RPMI7951 (cell line): ENCODE measurements at regions not wholly inside any gene's neighbourhood (a gene's known extent, or its start where the extent isn't known, plus 50 kb on each side); places are given as distances from the start of the nearest gene placed in this dataset.
A peak's percentile ranks its signal among the peaks of the same experiment; 100 is the strongest.

Experiments
- DNase-seq: peaks from one replicate; pipeline ENCODE4 v3.0.0-alpha.2; 2012; ENCODE audit warnings: low read depth

DNA sequence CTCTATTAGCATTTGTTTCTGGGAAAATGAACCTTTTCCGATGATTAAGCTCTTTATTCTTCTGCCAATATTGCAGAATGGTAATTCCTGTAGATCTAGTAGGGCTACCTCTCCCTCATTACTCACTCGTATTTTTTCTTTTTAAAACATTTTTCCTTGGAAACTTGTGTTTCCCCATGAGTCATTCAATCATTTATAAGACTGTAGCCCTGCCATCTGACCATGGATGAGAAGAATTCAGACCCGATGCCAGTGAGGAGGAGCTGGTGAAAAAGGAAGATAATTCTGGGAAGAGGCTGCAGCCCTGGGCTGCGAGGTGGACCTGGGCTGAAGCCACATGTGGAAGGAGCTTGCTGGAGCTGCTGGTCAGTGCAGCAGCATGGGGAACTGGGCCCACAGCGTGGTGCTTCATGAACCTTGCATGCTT lies 242.8 kb downstream of the KLF6 start:
- DNase-seq: peak; percentile 77

DNA sequence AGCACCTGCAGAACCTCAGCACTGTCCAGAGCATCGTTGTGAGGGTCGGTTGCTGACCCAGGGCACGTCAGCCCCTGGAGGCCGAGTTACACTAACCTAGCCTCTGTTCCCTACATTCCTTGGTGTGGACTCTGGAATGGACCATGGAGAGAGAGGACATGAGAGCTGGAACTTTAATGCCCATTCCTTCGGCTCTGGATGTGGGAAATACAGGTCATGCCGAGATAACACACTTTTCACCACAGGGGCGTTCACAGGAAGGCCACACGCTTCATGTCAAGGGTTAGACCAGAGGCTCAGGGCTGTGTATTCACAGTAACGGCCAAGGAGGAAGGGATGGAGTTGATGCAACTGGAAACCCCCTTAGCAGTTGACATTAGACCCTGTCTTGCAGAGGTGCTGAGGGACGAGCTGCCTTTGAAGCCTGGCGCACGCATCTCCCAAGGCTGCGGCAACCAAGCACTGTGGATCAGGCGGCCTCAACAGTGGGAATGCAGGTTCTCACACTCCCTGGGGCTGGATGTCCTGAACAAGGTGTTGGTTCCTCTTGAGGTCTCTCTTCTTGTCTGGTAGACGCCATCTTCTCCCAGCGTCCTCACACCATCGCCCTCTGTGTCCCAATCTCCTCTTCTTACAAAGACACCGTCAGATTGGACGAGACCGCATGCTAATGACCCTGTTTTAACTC lies 245.2 kb downstream of the KLF6 start:
- DNase-seq: no peak

DNA sequence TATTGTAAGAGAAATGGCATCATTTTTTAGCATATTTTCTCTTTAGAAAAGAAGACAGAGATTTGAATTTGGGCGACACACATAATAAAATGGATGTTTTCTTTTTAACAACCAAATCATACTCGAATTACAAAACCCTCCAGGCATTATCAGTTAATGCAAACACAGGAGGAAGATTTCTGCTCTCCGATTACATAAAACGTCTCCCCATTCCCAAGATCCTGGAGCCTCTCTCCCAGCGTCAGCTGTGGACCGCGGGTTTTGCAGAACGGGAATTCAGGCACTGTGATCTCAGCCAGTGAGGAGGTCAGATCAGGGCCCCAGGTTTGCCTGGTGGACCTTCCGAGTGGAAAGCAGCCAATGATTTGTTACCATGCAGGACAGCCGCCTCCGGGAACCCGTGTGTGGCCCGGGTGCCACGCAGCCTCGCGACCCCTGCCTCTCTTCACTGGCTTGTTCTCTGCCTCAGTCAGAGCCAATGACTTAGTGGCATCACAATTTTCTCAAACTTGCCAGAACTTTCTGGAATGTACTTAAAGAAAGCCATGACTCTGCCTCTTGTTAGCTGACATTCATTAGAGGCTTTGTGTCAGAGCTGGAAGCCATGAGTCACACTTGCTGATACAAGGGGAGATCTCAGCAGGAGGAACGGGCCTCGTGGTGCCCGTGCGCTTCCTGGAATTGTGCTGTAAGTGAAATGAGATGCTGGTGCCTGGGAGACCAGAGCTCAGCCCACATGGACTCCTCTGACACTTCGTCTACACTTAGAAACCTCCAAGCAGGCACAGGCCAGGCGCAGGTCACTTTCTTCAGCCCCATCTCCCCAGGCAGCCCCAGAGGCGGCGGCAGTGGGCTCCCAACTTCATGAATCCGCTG lies 246.1 kb downstream of the KLF6 start:
- peak; percentile 93 for DNase-seq

DNA sequence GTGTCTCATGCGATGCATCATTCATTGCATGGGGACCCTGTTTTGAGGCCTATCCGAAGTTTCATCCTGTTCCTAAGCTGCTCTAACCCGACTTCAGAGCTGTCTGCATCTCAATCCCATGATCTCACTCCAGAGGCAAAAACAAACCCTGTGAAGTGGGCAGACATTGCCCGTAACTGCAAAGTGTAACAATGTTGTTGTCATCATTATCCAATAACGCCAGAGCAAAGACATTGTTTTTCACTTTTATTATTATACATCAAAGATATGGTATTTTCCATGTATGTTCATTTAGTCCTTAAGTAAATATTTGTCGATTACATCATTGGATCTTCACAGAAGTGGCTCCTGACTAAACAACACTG lies 246.7 kb downstream of the KLF6 start:
- no peak for DNase-seq

DNA sequence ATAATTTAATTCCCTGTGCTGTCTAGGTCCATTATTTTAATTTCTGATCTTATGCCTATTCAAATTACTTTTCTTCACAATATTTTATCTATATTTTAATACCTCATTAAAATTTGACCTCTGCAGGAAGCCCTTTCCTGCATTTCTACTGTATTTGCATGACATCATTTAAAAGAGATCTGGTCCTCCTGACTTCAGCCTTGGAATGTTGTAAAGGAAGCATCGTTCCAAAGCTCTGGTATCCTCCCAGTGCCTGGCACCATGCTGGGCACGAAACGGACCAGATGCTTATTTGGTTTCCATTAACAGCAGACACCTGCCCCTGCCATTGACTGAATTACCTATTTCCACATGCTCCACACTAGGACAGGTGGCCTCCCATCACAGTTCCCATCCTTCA lies 247.5 kb downstream of the KLF6 start:
- DNase-seq: no peak

DNA sequence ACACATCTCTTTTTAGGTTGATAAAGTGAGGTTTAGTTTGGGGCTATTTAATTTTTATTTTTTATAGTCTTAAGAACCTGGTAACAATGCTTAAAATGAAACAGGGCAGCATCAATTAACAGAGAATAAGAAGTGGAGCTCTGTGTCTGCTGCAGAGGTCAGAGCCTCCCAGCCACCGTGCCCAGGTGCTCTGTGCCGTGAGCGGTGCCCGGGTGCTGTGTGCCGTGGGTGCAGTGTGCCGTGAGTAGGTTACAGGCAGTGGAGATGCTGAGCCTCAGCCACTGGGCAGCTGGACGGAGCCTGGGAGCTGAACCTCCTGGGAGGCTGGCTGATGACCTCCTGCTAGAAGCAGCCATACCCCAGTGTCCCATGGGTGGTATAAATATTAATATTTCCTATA lies 250.0 kb downstream of the KLF6 start:
- no peak for DNase-seq

DNA sequence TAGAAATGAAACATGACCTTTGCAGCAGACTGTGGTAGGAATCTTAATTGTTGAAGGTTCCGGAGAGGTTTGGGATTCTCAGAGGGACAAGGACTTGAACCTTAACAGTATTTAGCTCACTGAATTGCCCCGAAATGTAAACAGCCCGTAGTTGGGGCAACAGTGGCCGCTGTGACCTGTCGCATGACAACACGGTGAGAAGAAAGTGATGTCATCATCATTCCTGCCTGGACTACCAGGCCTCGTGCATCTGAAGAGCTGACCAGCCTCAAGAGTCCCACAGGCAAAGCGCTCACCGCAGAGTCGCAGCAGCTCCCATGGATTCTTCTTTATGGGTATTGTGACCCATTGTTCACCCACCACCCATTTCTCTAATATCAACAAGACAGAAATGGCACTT lies 250.6 kb downstream of the KLF6 start:
- no peak for DNase-seq

DNA sequence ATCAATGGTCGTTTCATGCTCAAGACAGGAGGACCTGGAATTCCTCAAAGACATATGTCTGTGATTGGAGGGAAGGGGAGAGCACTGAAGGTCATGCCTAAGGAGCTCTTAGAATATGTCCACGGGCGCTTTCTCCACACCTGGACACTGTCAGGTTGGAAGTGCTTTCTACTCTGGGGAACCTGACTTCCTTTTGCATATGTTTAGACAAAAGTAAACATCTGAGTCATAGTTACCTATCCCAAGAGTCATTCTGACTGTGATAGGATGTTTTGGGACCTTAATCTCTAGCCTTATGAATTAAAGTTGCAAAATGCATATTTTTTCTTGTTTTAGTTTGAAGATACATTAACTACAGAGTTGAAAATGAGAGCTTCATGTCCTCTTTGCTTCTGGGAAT lies 251.7 kb downstream of the KLF6 start:
- no peak for DNase-seq

DNA sequence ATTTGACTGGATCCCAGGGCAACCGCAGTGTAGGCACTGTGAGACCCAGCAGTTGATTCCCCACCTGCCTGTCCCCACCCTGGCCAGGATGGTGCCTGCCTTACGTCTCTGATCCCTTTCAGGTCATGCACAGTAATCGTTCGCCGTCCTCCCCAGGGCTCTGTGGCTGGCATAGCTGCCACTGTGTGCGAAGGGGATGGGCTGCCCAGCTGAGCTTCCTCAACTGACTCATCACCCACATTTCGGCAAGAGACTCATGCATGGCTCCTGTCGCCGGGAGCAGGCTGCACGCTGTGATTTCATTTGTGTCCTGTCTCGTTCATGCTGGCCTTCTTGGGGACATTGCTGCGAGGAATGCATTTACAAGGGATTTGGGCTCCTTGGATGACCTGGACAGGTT lies 252.4 kb downstream of the KLF6 start:
- peak; percentile 82 for DNase-seq

DNA sequence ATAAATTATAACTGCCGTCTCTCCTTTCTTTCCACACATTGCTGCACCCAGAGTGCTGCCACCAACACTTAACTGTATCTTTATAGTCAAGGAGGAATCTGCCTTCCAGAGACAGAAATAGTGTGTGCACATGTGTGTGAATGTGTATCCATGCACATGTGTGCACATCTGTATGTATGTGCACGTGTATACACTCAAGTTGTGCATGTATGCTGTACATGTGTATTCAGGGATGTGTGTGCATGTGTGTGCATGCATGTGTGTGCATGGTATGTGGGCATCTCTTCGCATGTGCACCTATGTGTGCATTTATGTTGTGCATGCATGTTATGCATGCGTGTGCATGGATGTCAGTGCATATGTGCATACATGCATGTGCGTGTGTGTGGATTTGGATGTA lies 253.3 kb downstream of the KLF6 start:
- no peak for DNase-seq

DNA sequence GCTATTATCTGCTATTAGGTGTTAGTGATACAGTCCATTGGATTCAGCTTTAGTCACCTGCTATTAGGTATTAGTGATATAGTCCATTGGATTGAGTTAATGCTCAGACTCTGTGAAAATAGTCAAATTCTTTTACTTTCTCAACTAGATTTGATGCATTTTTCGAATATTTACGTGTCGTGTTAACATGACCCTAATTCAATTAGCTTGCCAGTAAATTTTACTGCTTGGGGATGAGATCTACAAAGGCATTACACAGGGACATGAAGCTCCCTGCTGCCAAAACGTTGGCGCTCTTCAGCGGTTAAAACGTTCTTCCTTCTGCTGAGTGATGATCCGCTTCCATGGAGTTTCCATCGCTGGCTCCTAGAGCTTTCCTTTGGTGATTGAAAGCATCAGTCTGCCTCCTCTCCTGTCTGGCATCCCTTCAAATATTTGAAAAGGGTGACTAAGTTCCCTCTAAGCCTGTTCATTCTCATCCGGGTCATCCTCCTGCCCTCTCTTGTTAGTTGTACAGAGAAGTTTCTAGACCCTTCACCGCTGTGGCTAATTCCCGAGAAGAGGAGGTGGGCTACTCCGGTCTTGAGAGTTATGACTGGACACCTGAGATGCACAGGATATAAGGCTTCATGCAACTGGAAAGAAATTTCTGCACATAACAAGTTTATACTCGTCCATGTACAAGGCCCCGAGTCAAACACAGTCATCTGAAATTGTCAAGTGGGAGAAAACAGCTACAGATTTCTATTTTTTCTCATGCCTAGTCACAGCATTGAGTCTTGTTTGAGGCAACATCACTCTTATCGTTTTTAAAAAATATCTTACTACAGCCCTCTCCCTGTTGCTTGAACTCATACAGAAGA lies 254.0 kb downstream of the KLF6 start:
- no peak for DNase-seq

DNA sequence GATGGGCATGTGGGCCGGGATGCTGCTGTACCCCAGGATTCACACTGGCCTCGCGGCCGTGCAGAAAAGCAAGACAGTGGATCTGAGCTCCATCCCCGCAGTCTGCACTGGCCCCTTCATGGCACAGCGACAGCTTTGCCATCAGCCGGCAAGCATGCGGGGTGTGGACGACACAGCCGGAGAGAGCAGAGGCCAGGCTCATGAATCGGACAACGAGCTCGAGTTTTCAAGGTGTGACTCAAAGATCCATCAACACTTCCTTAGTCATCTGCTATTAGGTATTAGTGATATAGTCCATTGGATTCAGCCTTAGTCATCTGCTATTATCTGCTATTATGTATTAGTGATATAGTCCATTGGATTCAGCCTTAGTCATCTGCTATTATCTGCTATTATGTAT lies 254.7 kb downstream of the KLF6 start:
- no peak for DNase-seq

DNA sequence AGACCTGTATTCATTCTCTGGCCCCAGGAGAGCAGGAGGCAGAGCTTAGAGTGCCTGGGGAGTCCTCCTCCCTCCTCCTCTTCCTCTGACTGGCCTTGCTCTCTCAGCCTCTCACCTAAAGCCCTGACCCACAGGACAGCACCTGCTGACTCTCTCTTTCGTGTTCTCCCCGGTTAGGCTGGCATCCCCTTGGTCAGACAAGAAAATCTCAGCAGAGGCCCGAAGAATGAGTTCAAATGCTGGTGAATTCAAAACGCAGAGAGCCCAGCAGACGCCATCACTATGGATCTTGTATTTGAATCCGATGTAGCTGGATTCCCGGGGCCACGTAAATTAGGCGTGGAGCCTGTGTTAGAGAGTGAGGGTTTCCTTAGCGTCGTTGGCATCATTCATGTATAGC lies 255.3 kb downstream of the KLF6 start:
- no peak for DNase-seq

DNA sequence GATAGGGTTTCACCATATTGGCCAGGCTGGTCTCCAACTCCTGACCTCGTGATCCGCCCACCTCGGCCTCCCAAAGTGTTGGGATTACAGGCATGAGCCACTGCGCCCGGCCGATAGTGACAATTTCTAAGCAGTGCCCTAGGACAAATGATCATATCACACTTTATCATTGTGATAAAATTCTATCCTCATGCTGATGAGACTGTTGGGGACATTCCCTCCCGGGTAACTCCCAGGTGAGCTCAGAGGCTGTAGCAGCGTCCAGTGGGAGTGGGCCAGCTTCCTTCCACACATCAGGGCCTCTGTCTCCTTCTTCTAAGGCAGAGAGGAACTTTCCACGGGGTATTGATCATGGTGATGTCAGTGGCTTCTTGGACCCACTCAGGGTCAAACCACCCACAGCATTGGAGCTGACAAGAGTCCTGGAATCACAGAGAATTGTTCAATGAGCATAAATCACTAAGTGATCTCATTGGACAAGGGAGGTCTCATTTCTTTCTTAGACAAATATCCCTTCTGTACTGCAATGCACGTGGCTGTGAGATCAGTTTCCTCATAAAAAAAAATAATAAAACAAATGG lies 256.1 kb downstream of the KLF6 start:
- DNase-seq: no peak

DNA sequence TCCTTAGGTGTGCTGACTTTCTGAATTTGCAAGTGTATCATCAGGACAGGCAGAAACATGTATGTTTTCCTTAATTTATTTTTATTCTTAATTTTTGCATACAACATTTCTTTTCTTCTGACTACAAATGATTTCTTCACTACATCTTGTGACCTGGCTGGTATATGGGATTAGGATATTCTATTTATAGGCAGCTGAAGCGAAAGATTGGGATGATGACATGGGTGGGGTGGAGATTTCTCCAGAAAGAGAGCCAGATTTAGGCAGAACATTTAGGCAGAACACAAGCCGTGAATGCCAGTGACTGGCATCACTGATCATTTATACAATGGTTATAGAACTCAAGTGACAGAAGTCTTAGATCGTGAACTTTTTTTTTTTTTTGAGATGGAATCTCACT lies 256.7 kb downstream of the KLF6 start:
- peak; percentile 51 for DNase-seq

DNA sequence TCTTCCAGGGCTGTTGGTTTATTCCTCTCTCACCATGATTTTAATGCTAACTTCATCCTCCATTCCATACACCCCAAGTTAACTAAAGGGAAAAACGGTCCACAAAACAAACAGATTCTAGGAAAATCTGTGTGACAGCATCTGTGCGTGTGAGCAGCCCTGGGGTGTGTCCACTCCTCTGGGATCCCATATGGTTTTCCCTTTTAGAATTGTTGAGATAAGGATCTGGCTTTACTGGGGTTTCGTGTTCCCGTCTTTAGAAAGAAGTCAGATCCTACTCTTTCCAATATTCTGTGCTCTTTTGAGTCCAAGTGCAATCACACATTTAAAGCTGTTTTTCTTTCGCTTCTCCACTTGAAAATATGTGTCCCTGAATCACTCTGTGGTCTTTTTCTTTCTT lies 257.1 kb downstream of the KLF6 start:
- peak; percentile 97 for DNase-seq

DNA sequence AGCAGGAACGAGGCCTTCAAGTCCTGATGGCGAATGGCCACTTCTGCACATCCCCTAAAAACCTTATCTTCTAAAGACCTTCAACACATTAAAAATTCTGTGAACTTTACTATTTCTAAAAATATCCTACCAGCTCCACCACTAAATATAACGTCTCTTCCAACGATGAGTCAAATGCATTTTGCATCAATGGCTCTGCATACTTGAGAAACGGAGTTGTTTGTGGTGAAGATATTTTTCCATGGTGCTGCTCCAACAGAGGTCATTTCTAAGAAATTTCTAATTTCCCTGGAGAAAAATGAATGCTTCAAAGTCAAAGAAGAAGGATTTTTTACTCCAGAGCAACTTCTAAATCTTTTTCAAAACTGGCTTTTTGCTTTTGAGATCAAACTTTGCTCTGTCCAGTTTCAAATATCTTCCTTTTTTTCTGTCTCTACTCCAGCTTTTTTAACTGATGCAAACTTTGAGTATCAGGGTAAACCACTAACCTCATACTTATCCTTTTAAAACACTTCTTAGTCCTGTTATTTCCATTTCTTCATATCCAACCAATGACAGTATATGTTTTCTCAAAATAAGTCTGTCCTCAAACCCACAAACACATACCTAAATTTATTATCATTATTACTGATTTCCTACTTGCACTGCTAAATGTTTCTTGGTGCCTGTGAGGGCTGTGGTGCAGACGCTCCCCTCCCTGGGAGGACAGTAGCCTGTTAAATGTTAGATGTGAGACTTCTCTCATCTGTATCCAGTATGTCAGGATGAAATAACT lies 258.1 kb downstream of the KLF6 start:
- DNase-seq: peak; percentile 92

DNA sequence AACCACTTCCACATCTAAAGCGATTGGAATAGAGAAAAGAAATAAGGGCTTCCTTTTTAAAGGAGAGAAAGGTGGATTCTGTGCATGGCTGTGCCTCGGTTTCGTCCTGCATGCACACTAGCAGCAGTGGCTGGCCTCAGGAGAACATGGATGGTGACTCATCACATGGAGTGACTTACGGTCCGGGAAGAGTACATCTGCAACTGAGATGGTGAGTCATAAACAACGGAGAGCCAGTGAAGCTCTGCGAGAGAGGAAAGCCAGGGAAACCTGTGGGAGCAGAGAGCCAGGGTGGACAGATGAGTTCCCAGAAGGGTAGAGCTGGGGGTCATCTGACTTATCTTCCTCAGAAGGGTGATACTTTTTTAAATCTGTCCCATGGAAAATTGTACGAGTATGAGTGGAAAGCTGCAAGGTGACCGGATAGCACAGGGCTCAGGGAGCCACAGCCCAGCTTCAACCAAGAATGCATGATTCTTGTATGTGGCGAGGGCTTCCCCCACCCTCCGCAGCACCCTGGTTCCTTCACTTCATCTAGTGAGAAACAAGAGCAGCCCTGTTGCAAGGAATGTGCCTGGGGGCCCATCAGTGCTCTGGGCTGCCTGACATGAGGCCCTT lies 259.1 kb downstream of the KLF6 start:
- DNase-seq: peak; percentile 99

DNA sequence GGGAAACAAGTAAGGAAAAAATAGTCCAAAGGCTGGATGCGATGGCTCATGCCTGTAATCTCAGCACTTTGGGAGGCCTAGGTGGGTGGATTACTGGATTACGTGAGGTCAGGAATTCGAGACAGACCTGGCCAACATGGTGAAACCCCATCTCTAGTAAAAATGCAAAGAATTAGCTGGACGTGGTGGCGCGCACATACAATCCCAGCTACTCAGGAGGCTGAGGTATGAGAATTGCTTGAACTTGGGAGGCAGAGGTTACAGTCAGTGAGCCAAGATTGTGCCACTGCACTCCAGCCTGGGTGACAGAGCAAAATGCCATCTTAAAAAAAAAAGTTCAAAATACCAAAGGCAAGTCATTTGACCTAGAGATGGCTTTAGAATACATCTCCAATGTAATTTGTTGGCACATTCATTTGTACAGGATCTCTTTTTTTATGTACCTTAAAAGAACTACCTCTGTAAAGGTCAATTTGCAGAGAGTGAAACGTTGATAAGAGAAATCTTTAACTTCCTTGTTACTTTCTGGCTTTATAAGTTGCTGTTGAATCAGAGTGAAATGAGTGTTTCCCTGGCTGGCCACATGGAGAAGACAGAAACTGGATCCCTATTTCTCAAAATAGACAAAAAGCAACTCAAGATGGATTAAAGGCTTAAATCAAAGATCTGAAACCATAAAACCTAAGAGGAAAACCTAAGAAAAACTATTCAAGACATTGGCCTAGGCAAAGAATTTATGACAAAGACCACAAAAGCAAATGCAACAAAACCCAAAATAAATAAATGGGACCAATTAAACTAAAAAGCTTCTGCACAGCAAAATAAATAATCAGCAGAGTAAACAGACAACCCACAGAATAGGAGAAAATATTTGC lies 260.7 kb downstream of the KLF6 start:
- no peak for DNase-seq
